Parathyroid adenoma (tissue), 2 donors: ENCODE measurements at regions not wholly inside any gene's neighbourhood (a gene's known extent, or its start where the extent isn't known, plus 50 kb on each side); places are given as distances from the start of the nearest gene placed in this dataset.

Experiments used
- H2AFZ ChIP-seq: fragments of 300-600 bp; sonication (generic); one replicate; pipeline ENCODE4 v1.7.0; 2017; ENCODE audit warnings: antibody characterized with exemption, mild to moderate bottlenecking
- H3K27ac ChIP-seq: fragments of 300-600 bp; sonication (generic); one replicate; pipeline ENCODE4 v1.7.0; 2017
- H3K27me3 ChIP-seq: fragments of 300-600 bp; sonication (generic); one replicate; pipeline ENCODE4 v1.7.0; 2017; ENCODE audit warnings: low read length; ENCODE audit not compliant: control insufficient read depth, insufficient read depth
- H3K36me3 ChIP-seq: fragments of 300-600 bp; sonication (generic); one replicate; pipeline ENCODE4 v1.7.0; 2017; ENCODE audit warnings: low read length; ENCODE audit not compliant: control insufficient read depth, insufficient read depth
- H3K4me1 ChIP-seq: fragments of 300-600 bp; sonication (generic); one replicate; pipeline ENCODE4 v1.7.0; 2017; ENCODE audit warnings: control low read depth
- H3K4me2 ChIP-seq: fragments of 300-600 bp; sonication (generic); one replicate; pipeline ENCODE4 v1.7.0; 2017; ENCODE audit warnings: low read length
- H3K4me3 ChIP-seq: fragments of 300-600 bp; sonication (generic); one replicate; pipeline ENCODE4 v1.7.0; 2017; ENCODE audit warnings: low read depth, low read length
- H3K79me2 ChIP-seq: fragments of 300-600 bp; sonication (generic); one replicate; pipeline ENCODE4 v1.7.0; 2017; ENCODE audit warnings: control low read depth
- H3K9ac ChIP-seq: fragments of 300-600 bp; sonication (generic); one replicate; pipeline ENCODE4 v1.7.0; 2017; ENCODE audit warnings: mild to moderate bottlenecking
- H3K9me3 ChIP-seq: fragments of 300-600 bp; sonication (generic); one replicate; pipeline ENCODE4 v1.7.0; 2017; ENCODE audit warnings: low read length; ENCODE audit not compliant: control insufficient read depth
- TF ChIP-seq, protein P1 (sequence below): fragments of 300-600 bp; sonication (generic); IDR thresholded peaks from one replicate; pipeline ENCODE4 v1.7.0; 2017; ENCODE audit warnings: antibody characterized with exemption, mild to moderate bottlenecking
- donor health status: primary hyperparathyroidism.

DNA sequence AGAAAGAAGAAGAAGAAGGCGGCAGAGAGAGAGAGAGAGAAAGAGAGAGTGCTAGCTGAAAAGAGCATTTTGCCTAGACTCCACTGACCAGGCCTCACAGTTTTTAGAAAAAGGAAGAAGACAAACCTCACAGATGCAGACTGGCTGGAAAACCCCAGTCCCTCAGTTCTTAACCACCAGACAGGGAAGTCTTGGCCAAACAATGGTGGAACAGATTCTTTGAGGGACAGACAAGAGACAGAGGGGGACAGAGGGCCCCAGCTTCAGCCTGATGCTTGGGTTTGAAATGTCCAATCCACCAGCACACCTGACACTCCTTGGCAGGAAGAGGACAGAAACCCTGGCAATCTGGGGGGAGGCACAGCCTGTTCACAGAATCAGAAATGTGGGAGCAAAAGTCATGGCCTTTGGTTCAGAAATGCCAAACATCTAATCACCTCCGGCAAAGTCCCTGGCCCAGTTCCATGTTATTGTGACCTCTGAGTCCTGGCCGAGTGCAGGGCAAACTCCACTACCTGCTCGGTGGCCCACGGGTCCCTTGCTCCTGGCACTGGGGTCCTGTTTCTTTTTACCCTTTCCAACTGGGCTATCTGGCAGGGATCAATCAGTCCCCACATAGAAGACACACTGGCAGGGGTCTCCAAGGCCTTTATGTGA lies 235.2 kb downstream of the LY86 start:
- no peaks in the 10 kb centered on the region for H3K9me3 ChIP-seq
- no peak overlapping the region for H3K9ac ChIP-seq
- H3K4me3 ChIP-seq = no peak overlapping the region
- H3K4me2 ChIP-seq = no peak overlapping the region
- H3K27me3 ChIP-seq = no peaks in the 10 kb centered on the region
- TF ChIP-seq, protein P1, sequence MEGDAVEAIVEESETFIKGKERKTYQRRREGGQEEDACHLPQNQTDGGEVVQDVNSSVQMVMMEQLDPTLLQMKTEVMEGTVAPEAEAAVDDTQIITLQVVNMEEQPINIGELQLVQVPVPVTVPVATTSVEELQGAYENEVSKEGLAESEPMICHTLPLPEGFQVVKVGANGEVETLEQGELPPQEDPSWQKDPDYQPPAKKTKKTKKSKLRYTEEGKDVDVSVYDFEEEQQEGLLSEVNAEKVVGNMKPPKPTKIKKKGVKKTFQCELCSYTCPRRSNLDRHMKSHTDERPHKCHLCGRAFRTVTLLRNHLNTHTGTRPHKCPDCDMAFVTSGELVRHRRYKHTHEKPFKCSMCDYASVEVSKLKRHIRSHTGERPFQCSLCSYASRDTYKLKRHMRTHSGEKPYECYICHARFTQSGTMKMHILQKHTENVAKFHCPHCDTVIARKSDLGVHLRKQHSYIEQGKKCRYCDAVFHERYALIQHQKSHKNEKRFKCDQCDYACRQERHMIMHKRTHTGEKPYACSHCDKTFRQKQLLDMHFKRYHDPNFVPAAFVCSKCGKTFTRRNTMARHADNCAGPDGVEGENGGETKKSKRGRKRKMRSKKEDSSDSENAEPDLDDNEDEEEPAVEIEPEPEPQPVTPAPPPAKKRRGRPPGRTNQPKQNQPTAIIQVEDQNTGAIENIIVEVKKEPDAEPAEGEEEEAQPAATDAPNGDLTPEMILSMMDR = no peak
- H3K36me3 ChIP-seq = no peaks in the 10 kb centered on the region
- peak overlapping the region; percentile 44 for H2AFZ ChIP-seq
- peaks cover 9% of the 10 kb centered on the region for H3K4me1 ChIP-seq
- H3K27ac ChIP-seq = no peak overlapping the region
- no peaks in the 10 kb centered on the region for H3K79me2 ChIP-seq

DNA sequence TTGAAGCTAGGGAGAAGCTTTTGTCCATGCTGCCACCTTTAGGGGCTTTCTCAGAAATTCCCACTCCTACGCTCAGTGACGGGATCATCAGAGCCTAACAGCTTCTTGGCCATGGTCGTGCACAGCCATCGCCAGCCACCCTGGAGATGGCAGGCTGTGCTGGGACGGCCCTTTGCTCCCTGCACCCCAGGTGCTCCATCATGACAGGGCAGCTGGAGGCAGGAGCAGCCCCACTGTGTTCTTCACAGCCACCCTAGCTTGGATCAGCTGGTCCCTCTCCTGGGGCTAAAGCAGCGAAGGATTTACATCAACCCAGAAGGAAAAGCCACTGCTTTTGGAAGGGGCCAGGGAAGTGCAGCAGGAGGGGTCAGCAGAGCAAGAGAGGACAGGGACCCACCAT lies 235.9 kb downstream of the LY86 start:
- Histone ChIP-seq H3K9ac (no peak overlapping the region), H3K79me2 (no peaks in the 10 kb centered on the region), H3K9me3 (no peaks in the 10 kb centered on the region), H2AFZ (no peak overlapping the region), H3K36me3 (no peaks in the 10 kb centered on the region), H3K4me1 (peaks cover 9% of the 10 kb centered on the region), H3K4me2 (no peak overlapping the region), H3K4me3 (no peak overlapping the region), H3K27ac (no peak overlapping the region), H3K27me3 (no peaks in the 10 kb centered on the region)
- TF ChIP-seq, protein P1 = no peak

DNA sequence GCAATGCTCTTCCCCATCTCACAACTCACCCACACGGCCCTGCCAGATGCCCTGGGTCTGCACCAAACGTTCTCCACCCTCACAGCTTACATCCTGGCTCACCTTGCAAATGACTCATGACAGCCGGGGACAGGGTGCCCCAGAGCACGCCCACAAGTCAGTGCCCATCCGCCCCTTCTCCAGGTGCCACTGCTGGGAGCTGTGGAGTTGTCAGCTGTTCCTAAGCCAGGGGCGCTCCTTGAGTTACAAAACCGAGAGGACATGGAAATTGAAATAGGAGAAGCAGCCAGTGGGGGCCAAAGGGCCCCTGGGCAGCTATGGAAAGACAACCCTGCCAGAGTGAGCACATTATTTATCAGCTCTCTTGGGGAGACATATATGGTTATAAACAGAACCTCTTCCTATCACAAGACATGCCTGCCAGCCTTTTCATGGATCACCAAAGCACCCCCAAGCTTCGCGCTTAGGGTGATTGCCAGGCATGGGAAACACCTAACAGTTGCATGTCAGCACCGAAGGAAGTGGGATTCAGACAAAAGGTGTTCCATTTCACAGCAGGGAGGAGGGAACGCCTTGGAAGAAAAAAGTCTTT lies 236.8 kb downstream of the LY86 start:
- no peaks in the 10 kb centered on the region for H3K27me3 ChIP-seq
- H3K4me2 ChIP-seq = no peak overlapping the region
- peaks cover 9% of the 10 kb centered on the region for H3K4me1 ChIP-seq
- TF ChIP-seq, protein P1 = no peak
- H3K27ac ChIP-seq = no peak overlapping the region
- no peak overlapping the region for H3K4me3 ChIP-seq
- H3K36me3 ChIP-seq = no peaks in the 10 kb centered on the region
- H3K9me3 ChIP-seq = no peaks in the 10 kb centered on the region
- H2AFZ ChIP-seq = no peak overlapping the region
- no peaks in the 10 kb centered on the region for H3K79me2 ChIP-seq
- no peak overlapping the region for H3K9ac ChIP-seq

DNA sequence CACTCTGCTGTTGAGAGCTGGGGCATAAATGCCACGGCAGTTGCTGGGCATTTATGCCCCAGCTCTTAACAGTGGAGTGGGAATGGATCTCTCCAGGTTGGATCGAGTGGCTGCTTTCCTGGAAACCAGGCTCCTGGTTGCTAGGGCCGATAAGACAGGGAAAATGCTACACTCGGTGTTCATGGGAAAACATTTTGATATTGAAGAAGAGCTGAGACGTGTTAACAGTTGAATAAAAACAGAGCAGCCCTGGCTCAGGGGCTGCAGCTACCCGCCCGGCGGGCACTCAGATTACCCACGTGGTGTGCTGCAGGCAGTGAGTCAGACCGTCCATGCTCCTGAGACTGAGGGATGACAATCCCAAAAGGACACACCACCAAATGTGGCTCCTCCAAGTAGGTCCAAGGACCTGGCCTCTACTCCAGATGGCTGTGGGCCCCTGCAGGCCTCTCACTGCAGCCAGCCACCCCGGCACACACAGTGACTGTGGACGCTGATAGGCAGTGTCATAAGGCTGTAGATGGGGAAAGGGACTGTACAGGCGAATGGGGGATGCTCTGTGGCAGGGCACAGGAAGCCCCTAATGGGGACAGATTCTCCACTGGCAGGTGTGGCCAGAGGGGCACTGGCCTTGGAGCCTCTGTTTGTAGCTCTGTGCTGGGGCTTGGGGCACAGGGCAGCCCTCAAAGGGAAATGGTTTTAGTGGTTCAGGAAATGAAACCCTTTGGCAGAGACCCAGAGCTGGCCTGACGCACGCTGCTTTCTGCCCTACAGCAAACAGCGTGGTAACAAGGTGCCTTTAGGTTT lies 237.8 kb downstream of the LY86 start:
- H3K4me3 ChIP-seq = no peak overlapping the region
- H3K36me3 ChIP-seq = no peaks in the 10 kb centered on the region
- TF ChIP-seq, protein P1 = no peak
- peaks cover 3% of the 10 kb centered on the region for H3K4me1 ChIP-seq
- H2AFZ ChIP-seq = no peak overlapping the region
- H3K9ac ChIP-seq = no peak overlapping the region
- H3K9me3 ChIP-seq = no peaks in the 10 kb centered on the region
- no peaks in the 10 kb centered on the region for H3K79me2 ChIP-seq
- H3K27me3 ChIP-seq = no peaks in the 10 kb centered on the region
- H3K4me2 ChIP-seq = no peak overlapping the region
- no peak overlapping the region for H3K27ac ChIP-seq
